Activated naive CD8-positive, alpha-beta T cell treated with anti-CD3 and anti-CD28 coated beads, Interleukin-2, amount 10 ng/mL, durations not matched to agents 7 days and 5 days (primary cell): ENCODE measurements at regions not wholly inside any gene's neighbourhood (a gene's known extent, or its start where the extent isn't known, plus 50 kb on each side); places are given as distances from the start of the nearest gene placed in this dataset.

Source experiments
- ATAC-seq: fragments of 150-1000 bp; cut with Tn5 transposase; one replicate; pipeline ENCODE4 v1.10.0; 2021; ENCODE audit warnings: low read depth, moderate library complexity
- POLR2A ChIA-PET: fragments of 350-600 bp; sonication (Branson Sonifier 250); formaldehyde crosslinking; loops from one replicate; lab custom pipeline; 2021; ENCODE audit warnings: antibody characterized with exemption; lab: Charles Lee
- DNase-seq: peaks from one replicate; pipeline ENCODE4 v3.0.0; 2021
- H3K27ac Mint-ChIP-seq: one replicate; pipeline ENCODE4 v1.8.0; 2022; ENCODE audit warnings: mild to moderate bottlenecking, mixed read lengths
- H3K27me3 Mint-ChIP-seq: one replicate; pipeline ENCODE4 v1.8.0; 2022; ENCODE audit warnings: mild to moderate bottlenecking, moderate library complexity, mixed read lengths
- H3K36me3 Mint-ChIP-seq: one replicate; pipeline ENCODE4 v1.8.0; 2021; ENCODE audit warnings: mild to moderate bottlenecking, mixed read lengths
- H3K4me1 Mint-ChIP-seq: one replicate; pipeline ENCODE4 v1.8.0; 2021; ENCODE audit warnings: mixed read lengths
- H3K4me3 Mint-ChIP-seq: one replicate; pipeline ENCODE4 v1.8.0; 2022; ENCODE audit warnings: mild to moderate bottlenecking, moderate library complexity, mixed read lengths
- H3K9me3 Mint-ChIP-seq: one replicate; pipeline ENCODE4 v1.8.0; 2021; ENCODE audit warnings: mixed read lengths

- no peaks in the 10 kb centered on the region for H3K9me3 Mint-ChIP-seq
- H3K36me3 Mint-ChIP-seq, result no peaks in the 10 kb centered on the region
- H3K4me3 Mint-ChIP-seq, result no peak overlapping the region
Observed at GRCh38 chr4:82071951-82072350, 301.8 kb downstream of the HNRNPD start.

GRCh38 chr4:82069883-82070638 lies 303.7 kb downstream of the HNRNPD start:
- POLR2A ChIA-PET, result no interaction called here
- Mint-ChIP-seq H3K4me3 (no peak overlapping the region), H3K27ac (no peak overlapping the region), H3K9me3 (no peaks in the 10 kb centered on the region), H3K36me3 (no peaks in the 10 kb centered on the region), H3K27me3 (peaks cover 7% of the 10 kb centered on the region), H3K4me1 (no peaks in the 10 kb centered on the region)
- ATAC-seq, result no peak
- no peak for DNase-seq

More at GRCh38 chr4:82071951-82072350, 301.8 kb downstream of the HNRNPD start:
- DNase-seq, result no peak
- ATAC-seq, result no peak
- no peak overlapping the region for H3K27ac Mint-ChIP-seq
- no peaks in the 10 kb centered on the region for H3K4me1 Mint-ChIP-seq
- H3K27me3 Mint-ChIP-seq, result peaks cover 4% of the 10 kb centered on the region
- POLR2A ChIA-PET, result no interaction called here

- DNase-seq (no peak), ATAC-seq (no peak)
- POLR2A ChIA-PET, result no interaction called here
- Mint-ChIP-seq H3K9me3 (no peaks in the 10 kb centered on the region), H3K27ac (no peak overlapping the region), H3K4me3 (no peak overlapping the region), H3K4me1 (peaks cover 5% of the 10 kb centered on the region), H3K36me3 (no peaks in the 10 kb centered on the region), H3K27me3 (peaks cover 14% of the 10 kb centered on the region)
Observed at GRCh38 chr4:82063017-82063416, 310.8 kb downstream of the HNRNPD start.

GRCh38 chr4:82057990-82058544 lies 315.7 kb downstream of the HNRNPD start:
- DNase-seq, result no peak
- no peak for ATAC-seq
- Mint-ChIP-seq H3K27me3 (peaks cover 7% of the 10 kb centered on the region), H3K9me3 (peaks cover 4% of the 10 kb centered on the region), H3K36me3 (no peaks in the 10 kb centered on the region), H3K4me3 (no peak overlapping the region), H3K27ac (no peak overlapping the region), H3K4me1 (peaks cover 2% of the 10 kb centered on the region)
- POLR2A ChIA-PET, result no interaction called here

GRCh38 chr4:82055156-82055555 lies 318.6 kb downstream of the HNRNPD start:
- H3K4me3 Mint-ChIP-seq, result no peak overlapping the region
- H3K27ac Mint-ChIP-seq, result no peak overlapping the region
- no peaks in the 10 kb centered on the region for H3K36me3 Mint-ChIP-seq
- peaks cover 3% of the 10 kb centered on the region for H3K27me3 Mint-ChIP-seq
- POLR2A ChIA-PET, result no interaction called here
- DNase-seq (no peak), ATAC-seq (no peak)
- H3K4me1 Mint-ChIP-seq, result no peaks in the 10 kb centered on the region
- H3K9me3 Mint-ChIP-seq, result peaks cover 4% of the 10 kb centered on the region

GRCh38 chr4:82053396-82053795 lies 320.4 kb downstream of the HNRNPD start:
- no peak overlapping the region for H3K4me3 Mint-ChIP-seq
- ATAC-seq (no peak), DNase-seq (no peak)
- H3K27me3 Mint-ChIP-seq, result no peaks in the 10 kb centered on the region
- POLR2A ChIA-PET, result no interaction called here
- no peaks in the 10 kb centered on the region for H3K36me3 Mint-ChIP-seq
- no peaks in the 10 kb centered on the region for H3K4me1 Mint-ChIP-seq
- no peak overlapping the region for H3K27ac Mint-ChIP-seq
- H3K9me3 Mint-ChIP-seq, result peaks cover 4% of the 10 kb centered on the region

- POLR2A ChIA-PET, result no interaction called here
- Mint-ChIP-seq H3K4me1 (no peaks in the 10 kb centered on the region), H3K27ac (no peak overlapping the region), H3K27me3 (peaks cover 10% of the 10 kb centered on the region), H3K36me3 (no peaks in the 10 kb centered on the region), H3K4me3 (no peak overlapping the region), H3K9me3 (peaks cover 4% of the 10 kb centered on the region)
- ATAC-seq (no peak), DNase-seq (no peak)
Observed at GRCh38 chr4:82050796-82051195, 323.0 kb downstream of the HNRNPD start.

- POLR2A ChIA-PET, result no interaction called here
- Mint-ChIP-seq H3K27me3 (peaks cover 22% of the 10 kb centered on the region), H3K9me3 (no peaks in the 10 kb centered on the region), H3K27ac (no peak overlapping the region), H3K36me3 (no peaks in the 10 kb centered on the region), H3K4me1 (no peaks in the 10 kb centered on the region), H3K4me3 (no peak overlapping the region)
- DNase-seq (no peak), ATAC-seq (no peak)
Observed at GRCh38 chr4:82049294-82049693, 324.5 kb downstream of the HNRNPD start.

GRCh38 chr4:82047731-82048130 lies 326.1 kb downstream of the HNRNPD start:
- no peak for ATAC-seq
- Mint-ChIP-seq H3K4me3 (no peak overlapping the region), H3K27ac (no peak overlapping the region), H3K9me3 (no peaks in the 10 kb centered on the region), H3K4me1 (no peaks in the 10 kb centered on the region), H3K36me3 (no peaks in the 10 kb centered on the region), H3K27me3 (peaks cover 33% of the 10 kb centered on the region)
- POLR2A ChIA-PET, result no interaction called here
- DNase-seq, result no peak

GRCh38 chr4:82046796-82047195 lies 327.0 kb downstream of the HNRNPD start:
- DNase-seq, result no peak
- H3K9me3 Mint-ChIP-seq, result no peaks in the 10 kb centered on the region
- peaks cover 40% of the 10 kb centered on the region for H3K27me3 Mint-ChIP-seq
- no peak for ATAC-seq
- no peaks in the 10 kb centered on the region for H3K4me1 Mint-ChIP-seq
- no peak overlapping the region for H3K27ac Mint-ChIP-seq
- no peak overlapping the region for H3K4me3 Mint-ChIP-seq
- POLR2A ChIA-PET, result no interaction called here
- H3K36me3 Mint-ChIP-seq, result no peaks in the 10 kb centered on the region

GRCh38 chr4:82045267-82045666 lies 328.5 kb downstream of the HNRNPD start:
- no peaks in the 10 kb centered on the region for H3K36me3 Mint-ChIP-seq
- ATAC-seq (no peak), DNase-seq (no peak)
- H3K4me1 Mint-ChIP-seq, result peaks cover under 1% of the 10 kb centered on the region
- peaks cover 46% of the 10 kb centered on the region for H3K27me3 Mint-ChIP-seq
- H3K27ac Mint-ChIP-seq, result no peak overlapping the region
- POLR2A ChIA-PET, result no interaction called here
- H3K9me3 Mint-ChIP-seq, result no peaks in the 10 kb centered on the region
- no peak overlapping the region for H3K4me3 Mint-ChIP-seq

GRCh38 chr4:82044141-82044993 lies 329.4 kb downstream of the HNRNPD start:
- Mint-ChIP-seq H3K4me3 (peak overlapping the region; percentile 23), H3K27ac (no peak overlapping the region), H3K9me3 (no peaks in the 10 kb centered on the region), H3K27me3 (peaks cover 48% of the 10 kb centered on the region), H3K4me1 (peaks cover 2% of the 10 kb centered on the region), H3K36me3 (no peaks in the 10 kb centered on the region)
- DNase-seq (peak; percentile 31), ATAC-seq (peak; percentile 45)
- POLR2A ChIA-PET, result no interaction called here

GRCh38 chr4:82043809-82044137 lies 330.0 kb downstream of the HNRNPD start:
- ATAC-seq (no peak), DNase-seq (no peak)
- H3K27ac Mint-ChIP-seq, result no peak overlapping the region
- POLR2A ChIA-PET, result no interaction called here
- H3K4me3 Mint-ChIP-seq, result peak overlapping the region; percentile 36
- H3K36me3 Mint-ChIP-seq, result no peaks in the 10 kb centered on the region
- H3K27me3 Mint-ChIP-seq, result peaks cover 48% of the 10 kb centered on the region
- H3K9me3 Mint-ChIP-seq, result no peaks in the 10 kb centered on the region
- H3K4me1 Mint-ChIP-seq, result peaks cover 2% of the 10 kb centered on the region
